CD4-positive, alpha-beta T cell treated with Interleukin-4 for 4 hours (primary cell): ENCODE measurements at regions not wholly inside any gene's neighbourhood (a gene's known extent, or its start where the extent isn't known, plus 50 kb on each side); places are given as distances from the start of the nearest gene placed in this dataset.

Experiments
- DNase-seq: peaks from one replicate; pipeline ENCODE4 v3.0.0-alpha.2; 2020

- no peak for DNase-seq
Measured at GRCh38 chr10:52869864-52870263, 97.3 kb upstream of the MBL2 start.

GRCh38 chr10:52865213-52865612, 92.6 kb upstream of the MBL2 start:
- DNase-seq = no peak

- DNase-seq = no peak
Measured at GRCh38 chr10:52864201-52865106, 91.9 kb upstream of the MBL2 start.

- no peak for DNase-seq
Measured at GRCh38 chr10:52858722-52859121, 86.1 kb upstream of the MBL2 start.

- DNase-seq = no peak
Measured at GRCh38 chr10:52855546-52856325, 83.2 kb upstream of the MBL2 start.

- DNase-seq = no peak
Measured at GRCh38 chr10:52853704-52854103, 81.1 kb upstream of the MBL2 start.

- no peak for DNase-seq
Measured at GRCh38 chr10:52836816-52837215, 64.2 kb upstream of the MBL2 start.
